Esophagus muscularis mucosa (tissue), 4 donors: ENCODE measurements at regions not wholly inside any gene's neighbourhood (a gene's known extent, or its start where the extent isn't known, plus 50 kb on each side); places are given as distances from the start of the nearest gene placed in this dataset.

Source experiments
- EP300 ChIP-seq: sonication (generic); formaldehyde crosslinking; IDR thresholded peaks from one replicate; pipeline ENCODE4 v1.6.1; 2017; ENCODE audit warnings: antibody characterized with exemption
- POLR2A ChIP-seq: fragments of 450-650 bp; IDR thresholded peaks from one replicate; pipeline ENCODE4 v1.6.1; 2017; ENCODE audit warnings: antibody characterized with exemption, moderate library complexity, mild to moderate bottlenecking, low read depth
- POLR2AphosphoS5 ChIP-seq, 2 donors: sonication (generic); formaldehyde crosslinking; IDR thresholded peaks; one replicate each; pipeline ENCODE4 v1.6.1; 2017; ENCODE audit warnings: antibody characterized with exemption in 2 of 2
- TF ChIP-seq, protein P1 (sequence below), 3 experiments: fragments of 200-600 bp in 2 of 3; fragments of 450-650 bp in 1 of 3; sonication (generic) in 2 of 3; IDR thresholded peaks; one replicate each; pipeline ENCODE4 v1.5.1; 2017 to 2019; ENCODE audit warnings: antibody characterized with exemption in 3 of 3, mild to moderate bottlenecking in 2 of 3, moderate library complexity in 1 of 3

DNA sequence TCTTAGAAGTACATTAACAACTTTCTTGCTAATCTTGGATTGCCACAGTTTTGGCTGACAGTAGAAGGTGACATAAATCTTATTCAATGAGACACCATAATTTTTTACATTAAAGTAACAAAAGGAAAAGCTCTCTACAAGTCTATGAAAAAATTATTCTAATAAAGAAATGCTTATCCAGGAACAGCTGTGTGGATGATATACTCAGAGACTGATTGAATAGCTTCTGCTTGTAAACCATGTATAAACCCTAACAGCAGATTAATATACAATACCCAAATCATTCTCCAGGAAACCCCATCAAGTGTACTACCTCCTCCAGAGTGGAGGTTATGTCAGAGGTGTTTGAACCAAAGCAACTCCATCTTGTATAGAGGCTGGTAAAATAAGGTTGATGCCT is 581.4 kb upstream of the PTGER4 start:
- TF ChIP-seq EP300, result no peak
- TF ChIP-seq, protein P1, sequence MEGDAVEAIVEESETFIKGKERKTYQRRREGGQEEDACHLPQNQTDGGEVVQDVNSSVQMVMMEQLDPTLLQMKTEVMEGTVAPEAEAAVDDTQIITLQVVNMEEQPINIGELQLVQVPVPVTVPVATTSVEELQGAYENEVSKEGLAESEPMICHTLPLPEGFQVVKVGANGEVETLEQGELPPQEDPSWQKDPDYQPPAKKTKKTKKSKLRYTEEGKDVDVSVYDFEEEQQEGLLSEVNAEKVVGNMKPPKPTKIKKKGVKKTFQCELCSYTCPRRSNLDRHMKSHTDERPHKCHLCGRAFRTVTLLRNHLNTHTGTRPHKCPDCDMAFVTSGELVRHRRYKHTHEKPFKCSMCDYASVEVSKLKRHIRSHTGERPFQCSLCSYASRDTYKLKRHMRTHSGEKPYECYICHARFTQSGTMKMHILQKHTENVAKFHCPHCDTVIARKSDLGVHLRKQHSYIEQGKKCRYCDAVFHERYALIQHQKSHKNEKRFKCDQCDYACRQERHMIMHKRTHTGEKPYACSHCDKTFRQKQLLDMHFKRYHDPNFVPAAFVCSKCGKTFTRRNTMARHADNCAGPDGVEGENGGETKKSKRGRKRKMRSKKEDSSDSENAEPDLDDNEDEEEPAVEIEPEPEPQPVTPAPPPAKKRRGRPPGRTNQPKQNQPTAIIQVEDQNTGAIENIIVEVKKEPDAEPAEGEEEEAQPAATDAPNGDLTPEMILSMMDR (IDR thresholded peaks at IDR 0.05), result no peak
- no peak for TF ChIP-seq POLR2A
- no peak for TF ChIP-seq POLR2AphosphoS5 (IDR thresholded peaks at IDR 0.05)
